GM12878 (cell line): ENCODE measurements at regions not wholly inside any gene's neighbourhood (a gene's known extent, or its start where the extent isn't known, plus 50 kb on each side); places are given as distances from the start of the nearest gene placed in this dataset.

ENCODE experiments used
- CTCF ChIP-seq, 3 experiments: IDR thresholded peaks in 2 of 3; conservative IDR thresholded peaks in 1 of 3; 2 replicates each; pipeline ENCODE4 v1.5.1; 2011; ENCODE audit warnings: low read depth in 3 of 3, low read length in 3 of 3, mild to moderate bottlenecking in 3 of 3, control low read depth in 2 of 3, moderate library complexity in 2 of 3, inconsistent platforms in 1 of 3, mixed read lengths in 1 of 3; ENCODE audit not compliant: control insufficient read depth in 2 of 3, insufficient read depth in 1 of 3; ENCODE audit errors: extremely low read depth in 1 of 3
- EZH2 ChIP-seq: IDR thresholded peaks from 2 replicates; pipeline ENCODE4 v1.6.1; 2012; ENCODE audit warnings: low read depth, mild to moderate bottlenecking, control low read depth, inconsistent platforms, low read length, borderline replicate concordance; ENCODE audit not compliant: control insufficient read depth
- JUND ChIP-seq: IDR thresholded peaks from 2 replicates; pipeline ENCODE4 v1.6.1; 2012; ENCODE audit warnings: low read depth, mild to moderate bottlenecking, low read length, improper control_type of control experiment, moderate library complexity
- MTA2 ChIP-seq: fragments of 450-650 bp; IDR thresholded peaks from 2 replicates; pipeline ENCODE4 v1.6.1; 2016; ENCODE audit warnings: low read depth, mild to moderate bottlenecking, moderate library complexity
- RAD21 ChIP-seq: IDR thresholded peaks from 2 replicates; pipeline ENCODE4 v1.6.1; 2011; ENCODE audit warnings: mild to moderate bottlenecking, low read depth, low read length, moderate library complexity; ENCODE audit not compliant: insufficient read depth
- USF1 ChIP-seq: IDR thresholded peaks from 2 replicates; pipeline ENCODE4 v1.6.1; 2011; ENCODE audit warnings: borderline replicate concordance, low read depth, mild to moderate bottlenecking, moderate library complexity, mixed read lengths, low read length; ENCODE audit not compliant: insufficient read depth; ENCODE audit errors: extremely low read length
- USF2 ChIP-seq: IDR thresholded peaks from 2 replicates; pipeline ENCODE4 v1.6.1; 2011; ENCODE audit warnings: low read depth, low read length, improper control_type of control experiment, borderline replicate concordance

GRCh38 chr2:22483036-22483435, 901.9 kb upstream of the KLHL29 start:
- TF ChIP-seq CTCF (IDR thresholded peaks at IDR 0.05 in 2 of 3, conservative IDR thresholded peaks at IDR 0.05 in 1 of 3; ENCODE audit: control insufficient read depth in 2 of 3, extremely low read depth in 1 of 3, insufficient read depth in 1 of 3, low read depth in 3 of 3, low read length in 3 of 3) (no peak), JUND (no peak), RAD21 (no peak), USF2 (no peak), USF1 (no peak), MTA2 (no peak), EZH2 (no peak)
